ENCODE measurements at regions not wholly inside any gene's neighbourhood (a gene's known extent, or its start where the extent isn't known, plus 50 kb on each side); places are given as distances from the start of the nearest gene placed in this dataset.
"Not testable (repeated sequence)": the region's sequence is repeated elsewhere in the genome, so short reads cannot be mapped to it uniquely, and the experiment has no call there.

DNA sequence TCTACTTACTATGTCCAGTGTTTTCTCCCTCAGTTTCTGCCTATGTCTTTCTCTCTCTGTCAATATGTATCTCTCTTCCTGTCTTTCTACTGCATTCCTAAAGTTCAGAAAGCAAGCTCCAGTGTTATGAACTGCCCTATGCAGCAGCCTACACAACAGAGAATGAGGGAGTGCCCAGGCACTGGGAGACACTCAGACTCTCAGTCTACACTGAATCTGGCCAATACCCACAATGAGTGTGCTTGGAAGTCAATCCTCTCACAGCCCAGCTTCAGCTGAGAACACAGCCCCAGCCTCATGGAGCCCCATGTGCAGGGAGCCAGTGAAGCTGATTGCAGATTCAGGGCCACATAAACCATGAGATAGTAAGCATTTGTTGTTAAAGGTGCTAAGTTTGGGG is 128.7 kb downstream of the ALG10 start:
- H4K20me1 ChIP-seq (ENCODE audit: insufficient read depth, low read length, poor library complexity, severe bottlenecking) = no peaks in the 10 kb centered on the region
- H3K4me2 ChIP-seq (ENCODE audit: low read depth, low read length, poor library complexity, severe bottlenecking) = no peak overlapping the region
- no peaks in the 10 kb centered on the region for H3K9me2 ChIP-seq (replicated peaks; ENCODE audit: low read depth, low read length)
- H3F3A ChIP-seq (ENCODE audit: low read depth) = no peaks in the 10 kb centered on the region
- TF ChIP-seq EZH2phosphoT487 (IDR thresholded peaks at IDR 0.05; ENCODE audit: borderline replicate concordance) (no peak), CTCF (conservative IDR thresholded peaks at IDR 0.05; ENCODE audit: low read length) (no peak)
- H3K79me2 ChIP-seq (ENCODE audit: insufficient read depth, low read length) = no peaks in the 10 kb centered on the region
- H3K4me1 ChIP-seq (ENCODE audit: insufficient read depth, low read length, poor library complexity, severe bottlenecking) = no peaks in the 10 kb centered on the region
- no peak overlapping the region for H3K4me3 ChIP-seq (ENCODE audit: low read length, poor library complexity, severe bottlenecking)
- H3K9me3 ChIP-seq (ENCODE audit: insufficient read depth, low read depth, low read length) = no peaks in the 10 kb centered on the region
- H3K9ac ChIP-seq (ENCODE audit: low read depth, low read length, poor library complexity, severe bottlenecking) = no peak overlapping the region
- H3K27me3 ChIP-seq (ENCODE audit: insufficient read depth, low read length, poor library complexity, severe bottlenecking) = no peaks in the 10 kb centered on the region
- H2AFZ ChIP-seq (ENCODE audit: low read length) = no peak overlapping the region
- no peaks in the 10 kb centered on the region for H3K36me3 ChIP-seq (ENCODE audit: insufficient read depth, low read length)

DNA sequence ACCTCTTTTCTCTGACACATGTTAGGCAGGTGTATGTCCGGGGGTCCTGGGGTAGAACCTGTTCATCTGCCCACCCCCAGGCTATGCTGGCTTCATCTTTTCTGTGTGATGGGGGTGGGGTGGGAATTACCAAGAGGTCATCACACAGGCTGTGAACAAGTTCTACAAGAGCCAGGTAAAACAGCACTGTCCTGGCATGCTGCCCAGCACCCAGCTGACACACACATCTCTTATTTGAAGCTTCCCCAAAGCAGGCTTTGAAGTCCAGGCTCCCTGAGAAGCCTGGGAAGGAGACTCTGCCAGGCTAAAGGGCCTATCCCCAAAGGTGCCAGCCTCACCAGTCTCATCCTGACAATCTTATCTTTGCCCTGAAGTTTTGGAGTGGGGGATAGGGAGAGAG is 141.1 kb downstream of the ALG10 start:
- H4K20me1 ChIP-seq (ENCODE audit: insufficient read depth, low read length, poor library complexity, severe bottlenecking) = no peaks in the 10 kb centered on the region
- no peaks in the 10 kb centered on the region for H3F3A ChIP-seq (ENCODE audit: low read depth)
- TF ChIP-seq EZH2phosphoT487 (IDR thresholded peaks at IDR 0.05; ENCODE audit: borderline replicate concordance) (no peak), CTCF (conservative IDR thresholded peaks at IDR 0.05; ENCODE audit: low read length) (no peak)
- no peaks in the 10 kb centered on the region for H3K79me2 ChIP-seq (ENCODE audit: insufficient read depth, low read length)
- H3K36me3 ChIP-seq (ENCODE audit: insufficient read depth, low read length) = no peaks in the 10 kb centered on the region
- H3K27me3 ChIP-seq (ENCODE audit: insufficient read depth, low read length, poor library complexity, severe bottlenecking) = no peaks in the 10 kb centered on the region
- H3K4me1 ChIP-seq (ENCODE audit: insufficient read depth, low read length, poor library complexity, severe bottlenecking) = no peaks in the 10 kb centered on the region
- no peak overlapping the region for H3K9ac ChIP-seq (ENCODE audit: low read depth, low read length, poor library complexity, severe bottlenecking)
- H3K4me3 ChIP-seq (ENCODE audit: low read length, poor library complexity, severe bottlenecking) = no peak overlapping the region
- no peaks in the 10 kb centered on the region for H3K9me2 ChIP-seq (replicated peaks; ENCODE audit: low read depth, low read length)
- H3K4me2 ChIP-seq (ENCODE audit: low read depth, low read length, poor library complexity, severe bottlenecking) = no peak overlapping the region
- no peak overlapping the region for H2AFZ ChIP-seq (ENCODE audit: low read length)
- H3K9me3 ChIP-seq (ENCODE audit: insufficient read depth, low read depth, low read length) = no peaks in the 10 kb centered on the region; the same call in 1 of the 2 replicates

GRCh38 chr12:34166427-34167060 is 144.2 kb downstream of the ALG10 start:
- no peaks in the 10 kb centered on the region for H3K79me2 ChIP-seq (ENCODE audit: insufficient read depth, low read length)
- H3K9ac ChIP-seq (ENCODE audit: low read depth, low read length, poor library complexity, severe bottlenecking) = no peak overlapping the region
- H4K20me1 ChIP-seq (ENCODE audit: insufficient read depth, low read length, poor library complexity, severe bottlenecking) = no peaks in the 10 kb centered on the region
- no peaks in the 10 kb centered on the region for H3K4me1 ChIP-seq (ENCODE audit: insufficient read depth, low read length, poor library complexity, severe bottlenecking)
- no peaks in the 10 kb centered on the region for H3F3A ChIP-seq (ENCODE audit: low read depth)
- H3K27me3 ChIP-seq (ENCODE audit: insufficient read depth, low read length, poor library complexity, severe bottlenecking) = no peaks in the 10 kb centered on the region
- no peaks in the 10 kb centered on the region for H3K9me2 ChIP-seq (replicated peaks; ENCODE audit: low read depth, low read length)
- H3K4me2 ChIP-seq (ENCODE audit: low read depth, low read length, poor library complexity, severe bottlenecking) = no peak overlapping the region
- no peaks in the 10 kb centered on the region; the same call in 1 of the 2 replicates for H3K9me3 ChIP-seq (ENCODE audit: insufficient read depth, low read depth, low read length)
- no peaks in the 10 kb centered on the region for H3K36me3 ChIP-seq (ENCODE audit: insufficient read depth, low read length)
- no peak overlapping the region for H2AFZ ChIP-seq (ENCODE audit: low read length)
- H3K4me3 ChIP-seq (ENCODE audit: low read length, poor library complexity, severe bottlenecking) = no peak overlapping the region
- TF ChIP-seq CTCF (conservative IDR thresholded peaks at IDR 0.05; ENCODE audit: low read length) (no peak), EZH2phosphoT487 (IDR thresholded peaks at IDR 0.05; ENCODE audit: borderline replicate concordance) (no peak)

DNA sequence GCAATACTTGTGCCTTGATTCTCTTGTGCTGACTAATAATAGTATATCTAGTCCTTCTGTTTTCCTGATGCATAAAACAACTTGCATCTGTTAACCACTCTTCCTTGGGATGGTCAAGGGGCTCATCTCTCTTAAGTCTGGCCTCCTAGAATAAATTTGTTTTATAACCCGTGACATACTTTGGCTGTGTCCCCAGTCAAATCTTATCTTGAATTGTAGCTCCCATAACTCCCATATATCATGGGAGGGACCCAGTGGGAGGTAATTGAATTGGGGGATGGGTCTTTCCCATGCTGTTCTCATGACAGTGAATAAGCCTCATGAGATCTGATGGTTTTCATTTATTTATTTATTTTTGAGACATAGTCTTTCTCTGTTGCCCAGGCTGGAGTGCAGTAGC is 146.2 kb downstream of the ALG10 start:
- H3K4me3 ChIP-seq (ENCODE audit: low read length, poor library complexity, severe bottlenecking); H3K36me3 ChIP-seq (ENCODE audit: insufficient read depth, low read length); H3K9me3 ChIP-seq (ENCODE audit: insufficient read depth, low read depth, low read length); H3F3A ChIP-seq (ENCODE audit: low read depth); H3K4me2 ChIP-seq (ENCODE audit: low read depth, low read length, poor library complexity, severe bottlenecking); H4K20me1 ChIP-seq (ENCODE audit: insufficient read depth, low read length, poor library complexity, severe bottlenecking); H3K9me2 ChIP-seq (replicated peaks; ENCODE audit: low read depth, low read length); H3K27me3 ChIP-seq (ENCODE audit: insufficient read depth, low read length, poor library complexity, severe bottlenecking); H3K79me2 ChIP-seq (ENCODE audit: insufficient read depth, low read length); H2AFZ ChIP-seq (ENCODE audit: low read length); H3K4me1 ChIP-seq (ENCODE audit: insufficient read depth, low read length, poor library complexity, severe bottlenecking); H3K9ac ChIP-seq (ENCODE audit: low read depth, low read length, poor library complexity, severe bottlenecking): not testable (repeated sequence)

All from Loucy (cell line).